ENCODE measurements at regions not wholly inside any gene's neighbourhood (a gene's known extent, or its start where the extent isn't known, plus 50 kb on each side); places are given as distances from the start of the nearest gene placed in this dataset.

- H3K4me1 Mint-ChIP-seq (ENCODE audit: insufficient read depth, unreplicated experiment): no peaks in the 10 kb centered on the region
- BruUV-seq (replicated peaks): no TSS peak
- intact Hi-C loops (cut with micrococcal nuclease): no loop called here
- ChIA-PET CTCF (no interaction called here), POLR2A (interaction anchor here (1.7 kb wide), 1 partner anchor 20 kb away, joined by 4 read pairs; no protein-coding TSS in a partner anchor)
- H3K27me3 Mint-ChIP-seq (ENCODE audit: insufficient read depth, unreplicated experiment): no peaks in the 10 kb centered on the region
- no peaks in the 10 kb centered on the region for H3K9me3 Mint-ChIP-seq (ENCODE audit: unreplicated experiment)
- no peak for TF ChIP-seq CTCF (IDR thresholded peaks at IDR 0.05; ENCODE audit: unreplicated experiment)
- no peak for DNase-seq (ENCODE audit: unreplicated experiment)
- no peaks in the 10 kb centered on the region for H3K36me3 Mint-ChIP-seq (ENCODE audit: insufficient read depth, unreplicated experiment)
- H3K27ac Mint-ChIP-seq (ENCODE audit: low read depth, unreplicated experiment): no peak overlapping the region
- H3K4me3 Mint-ChIP-seq (ENCODE audit: unreplicated experiment): no peak overlapping the region
These were observed 483.0 kb downstream of the EBF1 start for GRCh38 chr5:158616707-158617106.

GRCh38 chr5:158614951-158615350 is 484.8 kb downstream of the EBF1 start:
- H3K27ac Mint-ChIP-seq (ENCODE audit: low read depth, unreplicated experiment): no peak overlapping the region
- no peaks in the 10 kb centered on the region for H3K27me3 Mint-ChIP-seq (ENCODE audit: insufficient read depth, unreplicated experiment)
- DNase-seq (ENCODE audit: unreplicated experiment): no peak
- intact Hi-C loops (cut with micrococcal nuclease): no loop called here
- ChIA-PET POLR2A (no interaction called here), CTCF (interaction anchor here (0.8 kb wide), 1 partner anchor 39 kb away, joined by 3 read pairs; no protein-coding TSS in a partner anchor)
- no peaks in the 10 kb centered on the region for H3K4me1 Mint-ChIP-seq (ENCODE audit: insufficient read depth, unreplicated experiment)
- TF ChIP-seq CTCF (IDR thresholded peaks at IDR 0.05; ENCODE audit: unreplicated experiment): no peak
- H3K36me3 Mint-ChIP-seq (ENCODE audit: insufficient read depth, unreplicated experiment): no peaks in the 10 kb centered on the region
- H3K9me3 Mint-ChIP-seq (ENCODE audit: unreplicated experiment): no peaks in the 10 kb centered on the region
- no peak overlapping the region for H3K4me3 Mint-ChIP-seq (ENCODE audit: unreplicated experiment)
- BruUV-seq (replicated peaks): no TSS peak

GRCh38 chr5:158611581-158611980 is 488.1 kb downstream of the EBF1 start:
- no peaks in the 10 kb centered on the region for H3K27me3 Mint-ChIP-seq (ENCODE audit: insufficient read depth, unreplicated experiment)

GRCh38 chr5:158610051-158610415 is 489.7 kb downstream of the EBF1 start:
- no peaks in the 10 kb centered on the region for H3K27me3 Mint-ChIP-seq (ENCODE audit: insufficient read depth, unreplicated experiment)
- no peaks in the 10 kb centered on the region for H3K9me3 Mint-ChIP-seq (ENCODE audit: unreplicated experiment)
- intact Hi-C loops (cut with micrococcal nuclease): no loop called here
- H3K27ac Mint-ChIP-seq (ENCODE audit: low read depth, unreplicated experiment): no peak overlapping the region
- BruUV-seq (replicated peaks): no TSS peak
- no peak overlapping the region for H3K4me3 Mint-ChIP-seq (ENCODE audit: unreplicated experiment)
- CTCF ChIA-PET: no interaction called here
- TF ChIP-seq CTCF (IDR thresholded peaks at IDR 0.05; ENCODE audit: unreplicated experiment): no peak
- H3K36me3 Mint-ChIP-seq (ENCODE audit: insufficient read depth, unreplicated experiment): no peaks in the 10 kb centered on the region
- DNase-seq (ENCODE audit: unreplicated experiment): no peak
- POLR2A ChIA-PET: no interaction called here
- no peaks in the 10 kb centered on the region for H3K4me1 Mint-ChIP-seq (ENCODE audit: insufficient read depth, unreplicated experiment)

More at GRCh38 chr5:158611581-158611980, 488.1 kb downstream of the EBF1 start:
- no TSS peak for BruUV-seq (replicated peaks)
- Mint-ChIP-seq H3K4me3 (ENCODE audit: unreplicated experiment) (no peak overlapping the region), H3K9me3 (ENCODE audit: unreplicated experiment) (no peaks in the 10 kb centered on the region), H3K4me1 (ENCODE audit: insufficient read depth, unreplicated experiment) (no peaks in the 10 kb centered on the region), H3K36me3 (ENCODE audit: insufficient read depth, unreplicated experiment) (no peaks in the 10 kb centered on the region), H3K27ac (ENCODE audit: low read depth, unreplicated experiment) (no peak overlapping the region)
- TF ChIP-seq CTCF (IDR thresholded peaks at IDR 0.05; ENCODE audit: unreplicated experiment): no peak
- DNase-seq (ENCODE audit: unreplicated experiment): no peak
- intact Hi-C loops (cut with micrococcal nuclease): no loop called here
- ChIA-PET CTCF (no interaction called here), POLR2A (no interaction called here)
